GM18519 (cell line): ENCODE measurements at regions not wholly inside any gene's neighbourhood (a gene's known extent, or its start where the extent isn't known, plus 50 kb on each side); places are given as distances from the start of the nearest gene placed in this dataset.
"Not testable (repeated sequence)": the region's sequence is repeated elsewhere in the genome, so short reads cannot be mapped to it uniquely, and the experiment has no call there.

Source experiments
- ATAC-seq: cut with Tn5 transposase; IDR thresholded peaks from one replicate; pipeline ENCODE4 v1.9.1; 2021; ENCODE audit warnings: mild to moderate bottlenecking, moderate library complexity; ENCODE audit not compliant: unreplicated experiment, low FRiP score

- no peak for ATAC-seq
These were observed 828.2 kb upstream of the NCAM2 start for GRCh38 chr21:20169812-20170576.

- ATAC-seq = no peak
These were observed 812.0 kb upstream of the NCAM2 start for GRCh38 chr21:20186186-20186585.

GRCh38 chr21:20187028-20187427 is 811.2 kb upstream of the NCAM2 start:
- no peak for ATAC-seq

DNA sequence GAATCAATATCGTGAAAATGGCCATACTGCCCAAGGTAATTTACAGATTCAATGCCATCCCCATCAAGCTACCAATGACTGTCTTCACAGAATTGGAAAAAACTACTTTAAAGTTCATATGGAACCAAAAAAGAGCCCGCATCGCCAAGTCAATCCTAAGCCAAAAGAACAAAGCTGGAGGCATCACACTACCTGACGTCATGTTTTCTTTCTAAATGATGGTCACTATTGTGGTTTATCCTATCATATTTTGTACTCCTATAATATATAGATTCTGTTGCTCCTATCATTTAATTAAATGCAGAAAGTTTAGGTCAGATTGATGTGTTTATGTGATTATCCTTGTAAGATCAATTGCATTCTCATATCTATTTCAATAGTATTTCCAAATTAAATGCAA is 796.9 kb upstream of the NCAM2 start:
- not testable (repeated sequence) for ATAC-seq

DNA sequence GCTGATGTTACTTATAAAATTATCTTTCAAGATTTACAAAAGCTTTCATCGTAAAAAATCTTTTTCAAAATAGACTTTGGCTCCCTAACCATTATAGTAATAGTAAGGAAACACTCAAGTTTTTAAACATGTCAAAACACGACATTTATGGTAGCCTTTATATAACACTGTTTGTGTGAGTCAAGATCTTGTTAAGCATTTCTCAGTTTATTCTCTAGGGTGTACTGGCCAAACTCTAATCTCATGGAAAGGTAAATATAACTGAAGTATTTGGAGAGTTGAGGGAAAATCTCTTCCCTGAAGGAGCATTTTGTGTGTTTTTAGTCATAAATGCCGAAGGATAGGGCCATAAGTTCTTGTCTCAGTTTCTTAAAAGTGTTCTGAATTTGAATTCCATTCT is 790.9 kb upstream of the NCAM2 start:
- no peak for ATAC-seq

DNA sequence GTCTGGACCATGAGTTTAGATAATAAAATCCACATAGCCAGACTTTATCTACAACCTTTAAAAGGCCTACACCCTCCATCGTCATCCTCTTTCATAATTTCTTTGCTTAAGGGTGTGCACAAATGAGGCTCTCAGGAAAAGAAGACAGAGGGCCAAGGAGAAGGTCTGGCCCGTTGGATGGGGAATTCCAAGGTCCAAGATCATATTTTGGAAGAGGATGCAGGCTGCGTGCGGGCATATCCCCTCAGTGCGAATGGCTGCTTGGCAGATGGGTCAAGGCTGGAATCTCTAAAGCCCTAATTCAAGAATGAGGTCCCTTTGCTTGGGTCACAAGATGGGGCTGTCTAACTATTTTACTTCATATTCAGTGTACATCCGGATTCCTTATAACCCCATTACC is 782.2 kb upstream of the NCAM2 start:
- no peak for ATAC-seq

DNA sequence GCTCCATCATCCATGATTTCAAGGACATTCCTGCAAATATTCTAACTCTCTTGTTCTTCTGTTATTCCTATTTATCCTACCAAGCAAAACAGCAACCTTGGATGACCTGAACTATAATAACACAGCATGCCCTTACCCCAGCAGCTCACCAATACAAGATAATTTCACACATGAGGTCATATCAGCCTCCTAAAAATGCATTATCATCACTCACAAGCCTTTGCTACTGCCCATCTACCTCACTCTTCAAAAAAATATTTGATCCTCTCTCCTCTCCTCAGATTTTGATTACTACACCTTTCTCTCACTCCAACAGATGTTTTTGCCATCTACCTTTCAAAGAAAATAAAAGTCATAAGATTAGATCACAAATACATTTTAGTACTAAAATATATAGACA is 777.6 kb upstream of the NCAM2 start:
- no peak for ATAC-seq

GRCh38 chr21:20221981-20222380 is 776.2 kb upstream of the NCAM2 start:
- not testable (repeated sequence) for ATAC-seq

GRCh38 chr21:20236649-20237048 is 761.6 kb upstream of the NCAM2 start:
- not testable (repeated sequence) for ATAC-seq

DNA sequence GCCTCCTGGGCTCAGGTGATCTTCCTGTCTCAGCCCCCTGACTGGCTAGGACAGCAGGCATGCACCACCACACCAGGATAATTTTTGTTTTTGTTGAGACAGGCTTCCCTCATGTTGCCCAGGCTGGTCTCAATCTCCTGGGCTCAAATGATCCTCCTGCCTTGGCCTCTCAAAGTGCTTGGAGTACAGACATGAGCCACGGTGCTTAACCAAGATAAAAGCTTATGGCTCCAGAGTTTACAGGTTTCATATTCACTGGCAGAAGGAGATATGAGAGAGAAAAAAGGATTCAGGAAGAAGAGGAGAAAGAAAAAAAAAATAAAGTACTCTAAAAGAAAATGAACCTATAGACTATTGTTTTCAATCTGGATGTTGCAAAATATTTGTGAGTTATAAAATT is 748.8 kb upstream of the NCAM2 start:
- ATAC-seq = no peak

- no peak for ATAC-seq
These were observed 747.9 kb upstream of the NCAM2 start for GRCh38 chr21:20250337-20250736.

DNA sequence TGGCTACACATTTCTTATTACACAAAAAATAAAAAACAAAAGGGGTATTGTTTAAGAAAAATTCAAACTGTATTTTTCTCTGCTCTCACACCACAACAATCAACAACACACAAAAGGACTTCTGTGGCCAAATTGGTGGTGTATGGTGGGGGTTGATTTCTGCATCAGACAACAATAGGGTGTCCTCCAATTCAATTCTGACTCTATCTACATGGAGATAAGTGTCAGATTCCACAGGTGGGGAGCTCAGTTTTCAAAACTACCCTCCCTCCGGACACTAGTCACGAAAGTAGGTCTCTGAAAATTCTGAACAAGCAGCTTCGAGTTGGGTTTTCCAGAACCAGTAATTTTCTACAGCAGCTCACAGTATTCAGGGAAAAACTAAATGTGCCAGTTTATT is 744.9 kb upstream of the NCAM2 start:
- no peak for ATAC-seq

DNA sequence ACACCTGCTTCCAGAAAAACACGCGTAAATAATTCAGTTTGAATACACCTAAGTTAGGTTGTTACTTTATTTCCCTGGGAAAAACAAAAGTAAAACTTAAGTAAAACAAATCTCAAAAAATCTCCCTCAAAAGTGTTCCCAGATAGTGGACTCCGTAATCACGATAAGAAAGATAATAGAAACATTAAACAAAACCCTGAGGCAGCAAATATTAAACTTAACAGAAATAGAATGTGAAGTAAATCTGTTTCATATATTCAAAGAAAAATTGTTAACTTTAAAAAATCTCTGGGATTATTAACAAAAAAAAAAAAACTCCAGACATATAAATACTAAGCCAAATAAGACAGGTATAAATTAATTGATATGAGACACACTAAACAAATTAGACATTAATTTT is 743.2 kb upstream of the NCAM2 start:
- ATAC-seq = no peak

- ATAC-seq = no peak
These were observed 741.0 kb upstream of the NCAM2 start for GRCh38 chr21:20257052-20257740.

DNA sequence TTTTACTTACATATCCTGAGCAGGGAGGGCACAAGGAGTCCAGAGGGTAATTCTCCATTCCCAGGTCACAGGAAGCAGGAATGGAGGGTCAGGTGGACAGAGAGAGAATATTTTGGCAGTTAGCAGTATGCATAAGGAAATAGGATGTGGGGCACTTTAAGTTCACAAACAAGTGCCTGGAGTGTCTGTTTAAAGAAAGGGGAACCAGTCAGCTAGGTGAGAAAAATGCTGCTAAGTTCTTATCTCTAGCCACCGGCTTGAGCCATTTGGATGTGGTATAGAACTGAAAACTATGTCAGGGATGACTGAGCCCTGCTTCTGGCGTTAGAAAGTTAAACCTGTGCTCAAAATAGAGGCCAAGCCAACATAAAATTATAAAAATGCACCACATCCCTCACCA is 739.7 kb upstream of the NCAM2 start:
- no peak for ATAC-seq

- no peak for ATAC-seq
These were observed 739.0 kb upstream of the NCAM2 start for GRCh38 chr21:20259031-20259867.

DNA sequence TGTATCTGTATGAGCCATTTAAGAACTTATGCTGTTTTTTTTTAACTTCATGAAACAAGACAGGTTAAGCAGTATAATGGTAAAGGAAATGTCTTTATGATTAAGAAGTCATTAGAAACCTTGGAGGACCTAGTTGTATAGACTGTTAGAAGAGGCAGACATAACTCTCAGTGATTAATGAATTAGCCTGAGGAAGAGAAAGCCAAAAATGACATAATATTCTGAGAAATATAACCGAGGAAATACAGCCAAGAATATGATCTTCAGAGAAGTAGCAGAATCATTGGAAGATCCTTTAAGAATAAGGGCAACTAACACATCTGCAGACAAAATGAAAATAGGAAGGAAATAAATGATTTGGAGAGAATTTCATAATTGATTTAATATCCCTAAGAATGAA is 738.1 kb upstream of the NCAM2 start:
- no peak for ATAC-seq

DNA sequence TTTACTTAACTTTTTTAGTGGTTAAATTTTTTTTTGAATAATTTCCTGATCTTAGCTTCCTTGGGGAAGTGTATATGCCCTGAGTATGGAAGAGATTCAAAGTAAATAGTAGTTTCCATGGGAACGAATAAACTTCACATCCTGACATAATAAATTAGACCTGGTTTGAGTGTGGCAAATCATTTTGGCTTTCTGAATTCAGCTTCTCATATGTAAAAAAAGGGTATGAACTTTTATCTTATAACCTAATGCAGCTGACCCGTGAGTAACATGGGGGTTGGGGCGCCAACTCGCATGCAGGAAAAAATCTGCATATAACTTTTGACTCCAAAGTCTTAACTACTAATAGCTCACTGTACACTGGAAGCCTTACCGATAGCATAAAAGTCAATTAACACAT is 736.8 kb upstream of the NCAM2 start:
- ATAC-seq = no peak

DNA sequence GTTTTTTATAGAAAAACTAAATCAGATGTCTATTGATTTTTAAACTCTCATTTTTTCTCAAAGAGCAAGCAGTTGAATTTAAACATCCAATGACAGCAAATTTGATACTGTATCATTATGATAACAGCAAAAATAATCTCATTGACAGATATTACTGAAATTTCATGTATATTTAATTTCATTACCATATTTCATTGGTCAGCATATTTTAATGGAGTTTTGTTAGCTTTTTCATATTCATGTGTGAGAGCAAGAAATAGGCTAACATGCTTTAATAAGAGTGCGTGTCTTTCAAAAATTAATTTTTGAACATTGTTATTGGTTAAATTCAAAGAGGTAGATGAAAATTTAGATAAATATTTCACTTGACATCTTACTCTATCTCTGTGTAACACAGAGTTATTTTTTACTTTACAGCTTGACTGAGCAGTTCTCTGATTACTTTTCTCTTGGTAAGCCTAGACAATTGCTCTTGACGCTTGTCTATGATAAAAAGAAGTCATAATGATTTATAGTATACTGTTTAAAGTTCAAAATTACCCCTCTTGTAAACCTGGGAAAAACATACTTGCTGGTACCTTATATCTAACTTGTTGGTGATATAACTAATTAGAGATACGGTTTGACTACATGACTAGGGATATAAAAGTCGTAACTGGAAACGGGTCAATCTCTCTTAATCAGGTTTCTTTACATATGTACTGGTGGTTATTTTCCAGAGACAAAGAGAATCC is 732.3 kb upstream of the NCAM2 start:
- ATAC-seq = no peak

DNA sequence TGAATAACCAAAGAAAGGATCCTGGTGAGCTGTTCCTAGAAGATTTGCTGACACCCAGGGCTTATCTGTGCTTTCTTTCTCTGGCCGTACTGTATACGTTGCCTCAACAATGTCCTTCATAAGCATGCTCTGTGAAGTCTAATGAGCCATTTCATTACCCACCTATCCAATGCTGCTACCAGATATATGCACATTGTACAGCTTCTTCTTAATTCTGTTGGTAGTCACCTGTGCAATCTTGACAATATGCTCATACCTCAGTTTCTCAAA is 731.8 kb upstream of the NCAM2 start:
- ATAC-seq = no peak
